Central memory CD8-positive, alpha-beta T cell (primary cell): ENCODE measurements at regions not wholly inside any gene's neighbourhood (a gene's known extent, or its start where the extent isn't known, plus 50 kb on each side); places are given as distances from the start of the nearest gene placed in this dataset.

Experiments used
- ATAC-seq: fragments of 150-1000 bp; cut with Tn5 transposase; replicated peaks from 2 replicates; pipeline ENCODE4 v1.10.0; 2022; ENCODE audit warnings: mild to moderate bottlenecking, moderate FRiP score, moderate number of reproducible peaks; ENCODE audit not compliant: poor library complexity, severe bottlenecking; ENCODE audit errors: extremely low read depth
- DNase-seq, 2 donors: peaks; one replicate each; pipeline ENCODE4 v3.0.0; 2021; ENCODE audit warnings: low spot score in 2 of 2
- H3K27ac Mint-ChIP-seq: one replicate; pipeline ENCODE4 v1.8.0; 2022; ENCODE audit warnings: low read depth, mild to moderate bottlenecking, moderate library complexity, mixed read lengths
- H3K27me3 Mint-ChIP-seq: one replicate; pipeline ENCODE4 v1.8.0; 2022; ENCODE audit warnings: mixed read lengths
- H3K36me3 Mint-ChIP-seq: one replicate; pipeline ENCODE4 v1.8.0; 2022; ENCODE audit warnings: mild to moderate bottlenecking, moderate library complexity, mixed read lengths; ENCODE audit not compliant: insufficient read depth
- H3K4me1 Mint-ChIP-seq: one replicate; pipeline ENCODE4 v1.8.0; 2022; ENCODE audit warnings: mixed read lengths
- H3K4me3 Mint-ChIP-seq: one replicate; pipeline ENCODE4 v1.8.0; 2022; ENCODE audit warnings: mild to moderate bottlenecking, moderate library complexity, mixed read lengths
- H3K9me3 Mint-ChIP-seq: one replicate; pipeline ENCODE4 v1.8.0; 2022; ENCODE audit warnings: mixed read lengths

- Mint-ChIP-seq H3K9me3 (no peaks in the 10 kb centered on the region), H3K4me1 (no peaks in the 10 kb centered on the region), H3K27ac (no peak overlapping the region), H3K36me3 (no peaks in the 10 kb centered on the region), H3K4me3 (no peak overlapping the region), H3K27me3 (no peaks in the 10 kb centered on the region)
- no peak for ATAC-seq
- DNase-seq = no peak
Observed at GRCh38 chr7:16189026-16189715, 232.2 kb downstream of the CRPPA start.

- H3K27ac Mint-ChIP-seq = no peak overlapping the region
- H3K4me1 Mint-ChIP-seq = no peaks in the 10 kb centered on the region
- H3K36me3 Mint-ChIP-seq = no peaks in the 10 kb centered on the region
- no peak overlapping the region for H3K4me3 Mint-ChIP-seq
- no peaks in the 10 kb centered on the region for H3K27me3 Mint-ChIP-seq
- no peaks in the 10 kb centered on the region for H3K9me3 Mint-ChIP-seq
- DNase-seq = no peak
- no peak for ATAC-seq
Observed at GRCh38 chr7:16187131-16187530, 234.2 kb downstream of the CRPPA start.

- Mint-ChIP-seq H3K36me3 (no peaks in the 10 kb centered on the region), H3K4me1 (no peaks in the 10 kb centered on the region), H3K4me3 (no peak overlapping the region), H3K9me3 (no peaks in the 10 kb centered on the region), H3K27me3 (no peaks in the 10 kb centered on the region), H3K27ac (no peak overlapping the region)
- DNase-seq (no peak), ATAC-seq (no peak)
Observed at GRCh38 chr7:16178585-16178984, 242.8 kb downstream of the CRPPA start.

GRCh38 chr7:16178092-16178491 lies 243.2 kb downstream of the CRPPA start:
- H3K27me3 Mint-ChIP-seq = no peaks in the 10 kb centered on the region

GRCh38 chr7:16174253-16174652 lies 247.1 kb downstream of the CRPPA start:
- no peak for ATAC-seq
- Mint-ChIP-seq H3K27me3 (no peaks in the 10 kb centered on the region), H3K36me3 (no peaks in the 10 kb centered on the region), H3K4me1 (no peaks in the 10 kb centered on the region), H3K4me3 (no peak overlapping the region), H3K9me3 (no peaks in the 10 kb centered on the region), H3K27ac (no peak overlapping the region)
- DNase-seq = no peak

More at GRCh38 chr7:16178092-16178491, 243.2 kb downstream of the CRPPA start:
- Mint-ChIP-seq H3K36me3 (no peaks in the 10 kb centered on the region), H3K9me3 (no peaks in the 10 kb centered on the region), H3K4me3 (no peak overlapping the region), H3K27ac (no peak overlapping the region), H3K4me1 (no peaks in the 10 kb centered on the region)
- ATAC-seq (no peak), DNase-seq (no peak)

- no peak overlapping the region for H3K27ac Mint-ChIP-seq
- ATAC-seq (no peak), DNase-seq (no peak)
- no peak overlapping the region for H3K4me3 Mint-ChIP-seq
- no peaks in the 10 kb centered on the region for H3K9me3 Mint-ChIP-seq
- H3K4me1 Mint-ChIP-seq = no peaks in the 10 kb centered on the region
- no peaks in the 10 kb centered on the region for H3K27me3 Mint-ChIP-seq
- H3K36me3 Mint-ChIP-seq = no peaks in the 10 kb centered on the region
Observed at GRCh38 chr7:16172366-16172765, 249.0 kb downstream of the CRPPA start.

- H3K9me3 Mint-ChIP-seq = no peaks in the 10 kb centered on the region
- ATAC-seq = no peak
- no peaks in the 10 kb centered on the region for H3K27me3 Mint-ChIP-seq
- no peak for DNase-seq
- H3K27ac Mint-ChIP-seq = no peak overlapping the region
- no peaks in the 10 kb centered on the region for H3K4me1 Mint-ChIP-seq
- no peak overlapping the region for H3K4me3 Mint-ChIP-seq
- H3K36me3 Mint-ChIP-seq = no peaks in the 10 kb centered on the region
Observed at GRCh38 chr7:16171928-16172327, 249.4 kb downstream of the CRPPA start.

- Mint-ChIP-seq H3K4me3 (no peak overlapping the region), H3K9me3 (no peaks in the 10 kb centered on the region), H3K4me1 (no peaks in the 10 kb centered on the region), H3K36me3 (no peaks in the 10 kb centered on the region), H3K27ac (no peak overlapping the region), H3K27me3 (no peaks in the 10 kb centered on the region)
- ATAC-seq = no peak
- DNase-seq = no peak
Observed at GRCh38 chr7:16170671-16171070, 250.7 kb downstream of the CRPPA start.

- H3K27ac Mint-ChIP-seq = no peak overlapping the region
- H3K4me1 Mint-ChIP-seq = no peaks in the 10 kb centered on the region
- no peaks in the 10 kb centered on the region for H3K9me3 Mint-ChIP-seq
- DNase-seq (no peak), ATAC-seq (no peak)
- no peaks in the 10 kb centered on the region for H3K36me3 Mint-ChIP-seq
- no peak overlapping the region for H3K4me3 Mint-ChIP-seq
- no peaks in the 10 kb centered on the region for H3K27me3 Mint-ChIP-seq
Observed at GRCh38 chr7:16169537-16169936, 251.8 kb downstream of the CRPPA start.

GRCh38 chr7:16167526-16167925 lies 253.8 kb downstream of the CRPPA start:
- Mint-ChIP-seq H3K4me3 (no peak overlapping the region), H3K27ac (no peak overlapping the region), H3K27me3 (no peaks in the 10 kb centered on the region), H3K36me3 (no peaks in the 10 kb centered on the region), H3K4me1 (no peaks in the 10 kb centered on the region), H3K9me3 (peaks cover 7% of the 10 kb centered on the region)
- DNase-seq (no peak), ATAC-seq (no peak)

- Mint-ChIP-seq H3K4me3 (no peak overlapping the region), H3K27ac (no peak overlapping the region), H3K4me1 (no peaks in the 10 kb centered on the region), H3K36me3 (no peaks in the 10 kb centered on the region), H3K9me3 (peaks cover 29% of the 10 kb centered on the region), H3K27me3 (no peaks in the 10 kb centered on the region)
- ATAC-seq (no peak), DNase-seq (no peak)
Observed at GRCh38 chr7:16144361-16144760, 277.0 kb downstream of the CRPPA start.

GRCh38 chr7:16137944-16138343 lies 283.4 kb downstream of the CRPPA start:
- no peaks in the 10 kb centered on the region for H3K27me3 Mint-ChIP-seq
- no peak overlapping the region for H3K4me3 Mint-ChIP-seq
- no peaks in the 10 kb centered on the region for H3K4me1 Mint-ChIP-seq
- H3K27ac Mint-ChIP-seq = no peak overlapping the region
- no peaks in the 10 kb centered on the region for H3K36me3 Mint-ChIP-seq
- DNase-seq = no peak
- H3K9me3 Mint-ChIP-seq = peaks cover under 1% of the 10 kb centered on the region
- ATAC-seq = no peak

GRCh38 chr7:16136896-16137295 lies 284.4 kb downstream of the CRPPA start:
- no peak overlapping the region for H3K4me3 Mint-ChIP-seq
- DNase-seq (no peak), ATAC-seq (no peak)
- no peaks in the 10 kb centered on the region for H3K27me3 Mint-ChIP-seq
- H3K9me3 Mint-ChIP-seq = no peaks in the 10 kb centered on the region
- H3K27ac Mint-ChIP-seq = no peak overlapping the region
- no peaks in the 10 kb centered on the region for H3K4me1 Mint-ChIP-seq
- no peaks in the 10 kb centered on the region for H3K36me3 Mint-ChIP-seq
